EL (cell line): ENCODE measurements at regions not wholly inside any gene's neighbourhood (a gene's known extent, or its start where the extent isn't known, plus 50 kb on each side); places are given as distances from the start of the nearest gene placed in this dataset.
"Not testable (repeated sequence)": the region's sequence is repeated elsewhere in the genome, so short reads cannot be mapped to it uniquely, and the experiment has no call there.

Experiments
- DNase-seq: peaks from one replicate; pipeline ENCODE4 v3.0.0-alpha.2; 2016

GRCh38 chrX:155819966-155820491, 61.1 kb upstream of the VAMP7 start:
- DNase-seq: peak; percentile 76

DNA sequence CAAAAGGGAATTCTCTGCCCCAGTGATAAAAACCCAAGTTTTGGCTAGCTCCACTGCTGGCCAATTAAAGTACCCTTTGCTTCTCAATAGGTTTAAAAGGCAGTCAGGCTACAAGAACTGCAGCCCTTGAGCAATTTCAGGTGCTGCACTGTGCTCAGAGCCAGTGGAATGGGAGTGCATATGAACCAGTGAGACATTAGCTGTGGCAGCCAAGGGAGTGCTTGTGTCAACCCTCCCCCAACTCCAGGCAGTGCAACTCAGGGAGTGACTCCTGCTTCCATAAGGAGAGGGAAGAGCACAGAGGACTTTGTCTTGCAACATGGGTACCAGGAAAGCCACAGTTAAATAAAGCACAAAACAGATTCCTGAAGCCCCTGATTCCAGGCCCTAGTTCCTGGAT, 61.6 kb upstream of the VAMP7 start:
- DNase-seq: no peak

- DNase-seq: not testable (repeated sequence)
These were observed 66.8 kb upstream of the VAMP7 start for GRCh38 chrX:155814391-155814790.

DNA sequence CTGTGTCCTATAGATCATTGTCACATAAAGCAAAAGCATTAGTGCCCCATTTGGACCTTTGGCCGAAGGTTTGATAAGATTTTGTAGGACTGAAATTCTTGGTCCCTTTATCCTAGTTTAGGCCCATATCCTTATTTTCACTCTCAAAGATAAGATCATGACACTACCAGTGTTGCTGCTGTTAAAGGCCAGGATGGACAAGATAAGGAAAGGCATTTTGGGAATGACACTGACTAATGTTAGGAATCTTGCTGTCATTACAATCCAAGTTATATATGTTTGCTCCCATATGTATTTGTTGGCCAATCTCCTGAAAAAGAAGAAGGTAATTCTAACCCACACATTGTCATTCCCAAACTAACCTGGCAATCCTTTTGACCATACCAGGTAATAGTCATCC, 101.3 kb upstream of the VAMP7 start:
- no peak for DNase-seq

DNA sequence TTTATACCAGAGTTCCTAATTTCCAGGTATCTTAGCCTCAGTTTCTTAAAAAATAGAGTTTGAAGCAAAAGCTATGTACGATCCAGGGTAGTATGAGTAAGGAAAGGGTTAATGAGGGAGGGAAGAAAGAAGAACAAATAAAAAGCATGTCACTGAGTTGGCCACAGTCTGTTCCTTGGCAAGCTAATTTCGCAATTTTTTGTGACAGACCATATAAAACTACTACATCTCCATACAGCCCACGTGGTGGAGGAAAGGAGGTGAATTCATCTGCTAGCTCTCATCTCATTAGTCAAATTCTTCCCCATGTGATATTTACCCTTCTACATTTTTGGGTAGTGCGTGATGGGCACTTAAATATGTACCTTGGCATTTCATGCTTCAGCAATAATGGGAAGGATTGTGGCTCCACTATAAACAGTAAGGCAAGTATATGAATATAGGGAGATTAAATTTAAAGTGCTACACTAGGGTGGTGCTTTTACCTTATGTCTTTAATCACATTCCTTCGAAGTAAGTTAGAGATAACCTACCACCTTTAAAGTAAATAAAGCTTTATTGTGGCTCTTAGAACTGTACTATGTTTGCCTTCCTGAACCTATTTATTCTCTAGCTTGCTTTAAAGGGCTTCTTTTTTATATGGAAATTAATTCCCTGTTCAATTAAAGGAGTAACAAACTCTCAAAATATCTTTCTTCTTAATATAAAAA, 102.1 kb upstream of the VAMP7 start:
- no peak for DNase-seq

DNA sequence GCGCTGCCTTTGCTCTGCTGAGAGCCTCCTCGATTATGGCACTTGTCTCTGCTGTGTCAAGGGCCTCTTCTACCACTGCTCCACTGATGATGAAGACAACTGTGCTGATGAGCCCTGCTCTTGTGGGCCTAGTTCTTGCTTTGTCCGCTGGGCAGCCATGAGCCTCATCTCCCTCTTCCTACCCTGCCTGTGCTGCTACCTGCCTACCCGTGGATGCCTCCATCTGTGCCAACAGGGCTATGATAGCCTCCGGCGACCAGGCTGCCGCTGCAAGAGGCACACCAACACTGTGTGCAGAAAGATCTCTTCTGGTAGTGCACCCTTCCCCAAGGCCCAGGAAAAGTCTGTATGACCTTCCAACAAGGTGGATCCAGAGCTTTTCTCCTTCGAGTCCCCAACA, 106.8 kb upstream of the VAMP7 start:
- no peak for DNase-seq

GRCh38 chrX:155767876-155768769, 113.0 kb upstream of the VAMP7 start:
- DNase-seq: peak; percentile 52

DNA sequence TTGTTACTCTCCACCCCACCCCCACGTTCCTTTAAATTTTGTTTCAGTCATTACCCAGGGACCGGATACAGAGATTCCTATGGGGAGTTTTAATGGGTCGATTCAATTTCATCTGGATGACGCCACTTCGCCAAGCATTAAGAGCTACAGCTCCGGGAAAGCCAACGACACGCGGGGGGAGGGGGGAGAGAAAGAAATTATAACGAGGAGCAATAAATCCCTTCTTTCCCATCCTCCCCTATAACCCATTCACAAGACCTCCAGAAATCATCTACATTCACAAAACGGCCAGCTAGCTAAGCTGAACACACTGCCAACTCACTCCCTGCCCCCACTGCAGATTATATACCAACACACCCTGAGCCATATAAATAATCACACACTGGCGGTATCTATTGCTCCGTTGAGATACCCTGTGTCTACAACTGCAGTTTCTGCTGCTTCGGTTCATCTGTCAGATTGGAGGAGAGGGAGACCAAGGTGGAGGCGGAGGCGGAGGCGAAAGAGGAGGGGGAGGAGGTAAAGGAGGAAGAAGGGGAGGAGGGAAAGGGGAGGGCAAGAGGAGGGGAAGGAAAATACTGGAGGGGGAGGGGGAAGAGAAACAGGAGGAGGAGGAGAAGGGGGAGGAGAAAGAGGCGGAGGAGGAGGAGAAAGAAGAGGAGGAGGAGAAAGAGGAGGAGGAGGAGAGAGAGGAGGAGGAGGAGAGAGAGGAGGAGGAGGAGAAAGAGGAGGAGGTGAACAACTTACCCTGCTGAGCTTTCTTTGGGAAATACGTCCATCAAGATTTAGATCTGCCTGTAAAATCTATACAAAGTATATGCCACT, 113.9 kb upstream of the VAMP7 start:
- DNase-seq: peak; percentile 87

- peak; percentile 2 for DNase-seq
These were observed 114.8 kb upstream of the VAMP7 start for GRCh38 chrX:155766321-155766720.

GRCh38 chrX:155761185-155761584, 120.0 kb upstream of the VAMP7 start:
- DNase-seq: no peak

DNA sequence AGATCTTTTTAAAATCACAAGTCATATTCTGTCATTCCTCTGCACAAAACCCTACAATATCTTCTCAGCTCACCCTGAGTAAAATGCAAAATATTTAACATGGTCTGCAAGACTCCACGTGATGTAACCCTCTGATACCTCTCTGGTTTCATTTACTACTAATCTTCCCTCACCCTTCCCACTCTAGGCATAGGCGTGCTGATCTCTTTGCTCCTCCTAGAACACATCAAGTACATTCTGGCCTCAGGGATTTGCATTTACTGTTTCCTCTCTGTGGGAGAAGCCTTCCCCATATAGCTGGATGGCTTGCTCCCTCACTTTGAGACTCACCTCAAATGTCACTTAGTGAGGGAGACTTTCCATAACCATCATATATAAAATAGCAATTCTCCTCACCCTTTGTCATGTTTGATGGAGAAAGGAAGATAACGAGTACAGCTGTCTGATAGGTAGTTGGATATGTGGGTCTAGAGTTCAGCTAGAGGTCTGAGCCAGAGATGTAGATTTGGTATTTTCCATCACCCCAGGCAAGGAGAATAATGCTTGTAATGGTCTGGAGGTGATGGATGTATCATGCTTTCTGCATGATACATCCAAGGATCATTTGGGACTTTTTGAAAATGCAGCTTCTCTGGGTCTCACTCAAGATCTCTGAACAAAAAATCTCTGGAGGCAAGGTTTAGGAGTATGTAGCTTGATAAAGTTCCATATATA, 123.9 kb upstream of the VAMP7 start:
- DNase-seq: no peak

DNA sequence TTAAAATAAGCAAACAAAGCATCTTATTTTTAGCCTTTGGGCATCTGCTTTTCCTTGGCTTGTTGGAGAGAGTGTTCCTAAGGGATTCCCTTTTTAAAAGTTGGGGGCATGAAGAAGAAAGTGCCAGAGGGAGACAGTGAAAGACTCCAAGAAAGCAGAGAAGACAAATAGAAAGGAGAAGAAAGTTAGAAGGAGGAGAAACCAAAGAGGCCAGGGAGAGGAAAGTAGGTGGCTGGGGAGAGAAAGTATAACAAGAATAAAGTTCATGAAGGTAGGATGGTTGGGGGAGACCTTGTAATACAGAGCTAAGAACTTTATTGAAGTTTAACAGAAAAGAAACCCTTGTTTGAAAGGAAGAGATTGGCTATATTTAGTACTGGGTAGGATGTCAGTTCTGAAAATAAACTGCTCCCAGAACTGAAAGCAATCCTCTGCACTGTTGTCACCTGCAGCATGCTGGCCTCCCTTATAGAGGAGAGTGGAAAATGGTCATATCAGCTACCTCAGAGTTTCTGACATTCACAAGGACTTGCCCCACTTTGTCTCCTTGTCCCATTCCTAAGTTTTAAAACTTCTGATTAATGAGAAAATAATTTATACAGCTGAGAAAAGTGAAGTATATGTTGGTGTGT, 125.3 kb upstream of the VAMP7 start:
- no peak for DNase-seq

- DNase-seq: no peak
These were observed 130.0 kb upstream of the VAMP7 start for GRCh38 chrX:155751131-155751530.

- DNase-seq: no peak
These were observed 133.6 kb upstream of the VAMP7 start for GRCh38 chrX:155747520-155747919.

- DNase-seq: no peak
These were observed 133.0 kb upstream of the TMLHE start for GRCh38 chrX:155745792-155746191.

DNA sequence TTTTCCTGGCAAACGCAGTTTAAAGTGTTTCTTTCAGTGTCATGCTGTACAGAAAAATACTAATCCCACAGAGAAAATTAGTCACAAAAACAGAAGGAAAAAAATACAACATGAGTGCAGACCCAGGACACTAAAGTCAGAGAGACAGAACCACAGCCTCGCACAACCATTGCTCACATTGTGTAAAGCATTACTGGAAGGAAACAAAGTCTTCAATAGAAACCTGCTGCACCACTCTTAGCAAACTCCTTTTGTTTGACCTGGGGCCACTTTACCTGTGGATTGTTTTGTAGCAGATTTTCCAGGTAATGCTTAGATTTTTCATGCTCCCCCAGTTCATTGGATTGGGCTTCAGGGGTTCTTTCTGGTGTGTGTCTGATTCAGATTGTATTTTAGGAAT, 131.8 kb upstream of the TMLHE start:
- DNase-seq: no peak

DNA sequence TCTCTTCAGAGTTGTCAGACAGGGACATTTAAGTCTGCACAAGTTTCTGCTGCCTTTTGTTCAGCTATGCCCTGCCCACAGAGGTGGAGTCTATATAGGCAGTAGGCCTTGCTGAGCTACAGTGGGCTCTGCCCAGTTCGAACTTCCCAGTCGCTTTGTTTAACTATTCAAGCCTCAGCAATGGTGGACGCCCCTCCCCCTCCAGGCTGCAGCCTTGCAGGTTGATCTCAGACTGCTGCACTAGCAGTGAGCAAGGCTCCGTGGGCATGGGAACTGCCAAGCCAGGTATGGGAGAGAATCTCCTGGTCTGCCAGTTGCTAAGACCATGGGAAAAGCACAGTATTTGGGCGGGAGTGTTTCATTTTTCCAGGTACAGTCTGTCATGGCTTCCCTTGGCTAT, 115.6 kb upstream of the TMLHE start:
- not testable (repeated sequence) for DNase-seq

- no peak for DNase-seq
These were observed 106.3 kb upstream of the TMLHE start for GRCh38 chrX:155718972-155719586.

- no peak for DNase-seq
These were observed 102.4 kb upstream of the TMLHE start for GRCh38 chrX:155715141-155715540.

- no peak for DNase-seq
These were observed 82.7 kb upstream of the TMLHE start for GRCh38 chrX:155695419-155695818.

DNA sequence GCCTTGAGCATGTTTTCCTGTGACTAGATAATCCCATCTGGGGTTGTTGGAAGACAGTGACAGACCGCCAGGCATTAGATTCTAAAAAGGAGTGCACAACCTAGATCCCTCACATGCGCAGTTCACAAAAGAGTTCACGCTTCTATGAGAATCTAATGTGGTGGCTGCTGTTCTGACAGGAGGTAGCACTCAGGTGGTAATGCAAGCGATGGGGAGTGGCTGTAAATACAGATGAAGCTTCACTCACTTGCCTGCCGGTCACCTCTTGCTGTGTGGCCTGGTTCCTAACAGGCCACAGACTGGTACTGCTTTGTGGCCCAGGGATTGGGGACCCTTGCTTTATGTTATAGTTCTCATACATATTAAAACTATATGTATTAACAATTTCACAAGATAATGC, 81.9 kb upstream of the TMLHE start:
- no peak for DNase-seq

GRCh38 chrX:155682834-155683233, 70.1 kb upstream of the TMLHE start:
- DNase-seq: no peak
